MM.1S (cell line): ENCODE measurements at regions not wholly inside any gene's neighbourhood (a gene's known extent, or its start where the extent isn't known, plus 50 kb on each side); places are given as distances from the start of the nearest gene placed in this dataset.

Experiments
- DNase-seq: peaks from one replicate; pipeline ENCODE4 v3.0.0-alpha.2; 2015
- H2AFZ ChIP-seq: fragments of 300-600 bp; sonication (generic); 2 replicates; pipeline ENCODE4 v1.6.0; 2016; ENCODE audit warnings: antibody characterized with exemption, low read length
- H3F3A ChIP-seq: fragments of 300-600 bp; sonication (generic); 2 replicates; pipeline ENCODE4 v1.6.1; 2016; ENCODE audit warnings: mild to moderate bottlenecking, antibody characterized with exemption, low read length, moderate library complexity, mixed read lengths; ENCODE audit not compliant: insufficient read depth
- H3K27ac ChIP-seq: fragments of 300-600 bp; sonication (generic); 2 replicates; pipeline ENCODE4 v1.5.1; 2016; ENCODE audit warnings: mild to moderate bottlenecking, low read length
- H3K27me3 ChIP-seq: fragments of 300-600 bp; sonication (generic); replicated peaks from 2 replicates; pipeline ENCODE4 v1.6.0; 2016; ENCODE audit warnings: low read length; ENCODE audit not compliant: insufficient read depth
- H3K36me3 ChIP-seq: fragments of 300-600 bp; sonication (generic); replicated peaks from 2 replicates; pipeline ENCODE4 v1.6.1; 2016; ENCODE audit warnings: mild to moderate bottlenecking, low read length, mixed read lengths; ENCODE audit not compliant: insufficient read depth
- H3K4me1 ChIP-seq: fragments of 300-600 bp; sonication (generic); 2 replicates; pipeline ENCODE4 v1.6.1; 2016; ENCODE audit warnings: low read length, mixed read lengths
- H3K4me2 ChIP-seq: fragments of 300-600 bp; sonication (generic); 2 replicates; pipeline ENCODE4 v1.6.0; 2016; ENCODE audit warnings: low read depth, low read length
- H3K4me3 ChIP-seq: fragments of 300-600 bp; sonication (generic); 2 replicates; pipeline ENCODE4 v1.5.1; 2016; ENCODE audit warnings: low read length, mixed read lengths
- H3K79me2 ChIP-seq: fragments of 300-600 bp; sonication (generic); 2 replicates; pipeline ENCODE4 v1.6.1; 2016; ENCODE audit warnings: mixed run types, low read length, mixed read lengths
- H3K9ac ChIP-seq: fragments of 300-600 bp; sonication (generic); 2 replicates; pipeline ENCODE4 v1.6.1; 2016; ENCODE audit warnings: low read length, mixed read lengths
- H3K9me2 ChIP-seq: fragments of 300-600 bp; sonication (generic); replicated peaks from 2 replicates; pipeline ENCODE4 v1.6.1; 2016; ENCODE audit warnings: mild to moderate bottlenecking, low read length, mixed read lengths; ENCODE audit not compliant: insufficient read depth
- H3K9me3 ChIP-seq: fragments of 300-600 bp; sonication (generic); replicated peaks from 2 replicates; pipeline ENCODE4 v1.6.1; 2016; ENCODE audit warnings: mild to moderate bottlenecking, low read length, mixed read lengths; ENCODE audit not compliant: insufficient read depth
- H4K20me1 ChIP-seq: fragments of 300-600 bp; sonication (generic); 2 replicates; pipeline ENCODE4 v1.6.1; 2016; ENCODE audit warnings: mild to moderate bottlenecking, low read length, moderate library complexity, mixed read lengths; ENCODE audit not compliant: insufficient read depth
- CTCF ChIP-seq: fragments of 300-600 bp; sonication (generic); IDR thresholded peaks from 2 replicates; pipeline ENCODE4 v1.5.1; 2016; ENCODE audit warnings: antibody characterized with exemption, low read length, mixed read lengths
- EZH2 ChIP-seq: fragments of 300-600 bp; sonication (generic); optimal IDR thresholded peaks from 2 replicates; pipeline ENCODE3; 2017; ENCODE audit warnings: low read depth, mild to moderate bottlenecking, antibody characterized with exemption, low read length, mixed read lengths
- EZH2phosphoT487 ChIP-seq: fragments of 300-600 bp; sonication (generic); IDR thresholded peaks from 2 replicates; pipeline ENCODE4 v1.6.1; 2018; ENCODE audit warnings: antibody characterized with exemption, low read length

GRCh38 chr7:45482451-45482850, 91.7 kb upstream of the ADCY1 start:
- Histone ChIP-seq H3K27ac (no peak overlapping the region), H3F3A (no peaks in the 10 kb centered on the region), H3K9me3 (no peaks in the 10 kb centered on the region), H3K4me1 (no peaks in the 10 kb centered on the region), H3K79me2 (no peaks in the 10 kb centered on the region), H3K27me3 (no peaks in the 10 kb centered on the region), H3K9ac (no peak overlapping the region), H3K4me2 (no peak overlapping the region), H3K4me3 (no peak overlapping the region), H4K20me1 (no peaks in the 10 kb centered on the region), H2AFZ (no peak overlapping the region), H3K36me3 (no peaks in the 10 kb centered on the region), H3K9me2 (no peaks in the 10 kb centered on the region)
- TF ChIP-seq EZH2: no peak
- TF ChIP-seq CTCF: no peak
- TF ChIP-seq EZH2phosphoT487: no peak
- no peak for DNase-seq

- Histone ChIP-seq H3K9me2 (no peaks in the 10 kb centered on the region), H3K9me3 (no peaks in the 10 kb centered on the region), H3K4me1 (no peaks in the 10 kb centered on the region), H3K4me2 (no peak overlapping the region), H4K20me1 (no peaks in the 10 kb centered on the region), H3K79me2 (no peaks in the 10 kb centered on the region), H2AFZ (no peak overlapping the region), H3K4me3 (no peak overlapping the region), H3K27me3 (no peaks in the 10 kb centered on the region), H3F3A (no peaks in the 10 kb centered on the region), H3K27ac (no peak overlapping the region), H3K9ac (no peak overlapping the region), H3K36me3 (no peaks in the 10 kb centered on the region)
- no peak for DNase-seq
- TF ChIP-seq EZH2 (no peak), EZH2phosphoT487 (no peak), CTCF (no peak)
These were observed 90.1 kb upstream of the ADCY1 start for GRCh38 chr7:45484094-45484493.

GRCh38 chr7:45486575-45486974, 87.6 kb upstream of the ADCY1 start:
- Histone ChIP-seq H3K27me3 (no peaks in the 10 kb centered on the region), H3K4me3 (no peak overlapping the region)
- no peak for TF ChIP-seq EZH2
- TF ChIP-seq EZH2phosphoT487: no peak
- TF ChIP-seq CTCF: no peak

More at GRCh38 chr7:45486575-45486974, 87.6 kb upstream of the ADCY1 start:
- Histone ChIP-seq H3F3A (no peaks in the 10 kb centered on the region), H3K4me2 (no peak overlapping the region), H2AFZ (no peak overlapping the region), H3K9ac (no peak overlapping the region), H3K4me1 (no peaks in the 10 kb centered on the region), H3K9me3 (no peaks in the 10 kb centered on the region), H3K27ac (no peak overlapping the region), H4K20me1 (no peaks in the 10 kb centered on the region), H3K36me3 (no peaks in the 10 kb centered on the region), H3K79me2 (no peaks in the 10 kb centered on the region), H3K9me2 (no peaks in the 10 kb centered on the region)
- no peak for DNase-seq
